ENCODE measurements at regions not wholly inside any gene's neighbourhood (a gene's known extent, or its start where the extent isn't known, plus 50 kb on each side); places are given as distances from the start of the nearest gene placed in this dataset.

- no peak for TF ChIP-seq POLR2AphosphoS5 (IDR thresholded peaks at IDR 0.05; ENCODE audit: insufficient read depth in 1 of 2, low read depth in 1 of 2)
- TF ChIP-seq POLR2A (IDR thresholded peaks at IDR 0.05) = no peak
- no peak for TF ChIP-seq CTCF (IDR thresholded peaks at IDR 0.05)
- Histone ChIP-seq H3K27me3 (no peaks in the 10 kb centered on the region), H3K36me3 (no peaks in the 10 kb centered on the region), H3K4me3 (no peak overlapping the region), H3K4me1 (no peaks in the 10 kb centered on the region), H3K27ac (no peak overlapping the region), H3K9me3 (no peaks in the 10 kb centered on the region)
- no peak for DNase-seq (ENCODE audit: extremely low spot score in 2 of 2)
- intact Hi-C loops (cut with DNase I) = no loop called here
Measured at GRCh38 chr15:35722501-35722900, 176.5 kb upstream of the DPH6 start.

- DNase-seq (ENCODE audit: extremely low spot score in 2 of 2) = no peak
- H3K4me1 ChIP-seq = no peaks in the 10 kb centered on the region
- intact Hi-C loops (cut with DNase I) = no loop called here
- H3K27ac ChIP-seq = no peak overlapping the region
- H3K4me3 ChIP-seq = no peak overlapping the region
- H3K36me3 ChIP-seq = no peaks in the 10 kb centered on the region
- H3K9me3 ChIP-seq = no peaks in the 10 kb centered on the region
- no peaks in the 10 kb centered on the region for H3K27me3 ChIP-seq
- TF ChIP-seq POLR2A (IDR thresholded peaks at IDR 0.05) (no peak), POLR2AphosphoS5 (IDR thresholded peaks at IDR 0.05; ENCODE audit: insufficient read depth in 1 of 2, low read depth in 1 of 2) (no peak), CTCF (IDR thresholded peaks at IDR 0.05) (no peak)
Measured at GRCh38 chr15:35723120-35723847, 177.3 kb upstream of the DPH6 start.

GRCh38 chr15:35723852-35724251 lies 177.9 kb upstream of the DPH6 start:
- Histone ChIP-seq H3K27ac (no peak overlapping the region), H3K27me3 (no peaks in the 10 kb centered on the region), H3K9me3 (no peaks in the 10 kb centered on the region), H3K4me1 (no peaks in the 10 kb centered on the region), H3K4me3 (no peak overlapping the region), H3K36me3 (no peaks in the 10 kb centered on the region)
- intact Hi-C loops (cut with DNase I) = no loop called here
- no peak for TF ChIP-seq CTCF (IDR thresholded peaks at IDR 0.05)
- no peak for TF ChIP-seq POLR2A (IDR thresholded peaks at IDR 0.05)
- no peak for TF ChIP-seq POLR2AphosphoS5 (IDR thresholded peaks at IDR 0.05; ENCODE audit: insufficient read depth in 1 of 2, low read depth in 1 of 2)
- DNase-seq (ENCODE audit: extremely low spot score in 2 of 2) = no peak

GRCh38 chr15:35724626-35725025 lies 178.7 kb upstream of the DPH6 start:
- intact Hi-C loops (cut with DNase I) = no loop called here
- no peaks in the 10 kb centered on the region for H3K4me1 ChIP-seq
- H3K9me3 ChIP-seq = no peaks in the 10 kb centered on the region
- no peak overlapping the region for H3K27ac ChIP-seq
- H3K4me3 ChIP-seq = no peak overlapping the region
- H3K36me3 ChIP-seq = no peaks in the 10 kb centered on the region
- TF ChIP-seq CTCF (IDR thresholded peaks at IDR 0.05) (no peak), POLR2A (IDR thresholded peaks at IDR 0.05) (no peak), POLR2AphosphoS5 (IDR thresholded peaks at IDR 0.05; ENCODE audit: insufficient read depth in 1 of 2, low read depth in 1 of 2) (no peak)
- no peak for DNase-seq (ENCODE audit: extremely low spot score in 2 of 2)
- H3K27me3 ChIP-seq = no peaks in the 10 kb centered on the region

DNA sequence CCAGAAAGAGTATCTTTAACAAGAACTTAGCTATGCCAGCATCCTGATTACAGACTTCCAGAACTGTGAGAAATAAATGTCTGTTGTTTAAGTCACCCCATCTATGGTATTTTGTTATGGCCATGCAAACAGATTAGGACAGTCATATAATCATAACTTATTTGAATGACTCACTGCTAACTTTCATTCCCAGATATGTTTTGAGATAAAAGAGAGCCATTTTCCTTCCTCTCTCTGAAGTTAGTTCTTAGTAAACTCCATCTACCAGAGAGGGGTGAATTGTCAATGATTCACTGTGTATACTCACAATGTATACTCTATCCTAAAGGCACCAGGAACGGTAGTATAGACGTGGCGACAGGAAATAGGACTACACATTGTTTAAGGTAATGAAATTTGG lies 179.4 kb upstream of the DPH6 start:
- no peak for DNase-seq (ENCODE audit: extremely low spot score in 2 of 2)
- intact Hi-C loops (cut with DNase I) = no loop called here
- H3K27ac ChIP-seq = no peak overlapping the region
- no peaks in the 10 kb centered on the region for H3K9me3 ChIP-seq
- no peak overlapping the region for H3K4me3 ChIP-seq
- TF ChIP-seq POLR2AphosphoS5 (IDR thresholded peaks at IDR 0.05; ENCODE audit: insufficient read depth in 1 of 2, low read depth in 1 of 2) (no peak), CTCF (IDR thresholded peaks at IDR 0.05) (no peak), POLR2A (IDR thresholded peaks at IDR 0.05) (no peak)
- no peaks in the 10 kb centered on the region for H3K4me1 ChIP-seq
- no peaks in the 10 kb centered on the region for H3K36me3 ChIP-seq
- no peaks in the 10 kb centered on the region for H3K27me3 ChIP-seq

Measured in vagina (tissue), 2 donors.